ENCODE measurements at regions not wholly inside any gene's neighbourhood (a gene's known extent, or its start where the extent isn't known, plus 50 kb on each side); places are given as distances from the start of the nearest gene placed in this dataset.

GRCh38 chr3:70815817-70816216 is 503.4 kb upstream of the MDFIC2 start:
- DNase-seq (ENCODE audit: low spot score): no peak
- peaks cover 4% of the 10 kb centered on the region for H3K4me1 Mint-ChIP-seq (ENCODE audit: unreplicated experiment)
- no peak for TF ChIP-seq CTCF (IDR thresholded peaks at IDR 0.05; ENCODE audit: unreplicated experiment)

GRCh38 chr3:70813311-70813710 is 500.9 kb upstream of the MDFIC2 start:
- H3K4me3 Mint-ChIP-seq (ENCODE audit: unreplicated experiment): no peak overlapping the region
- no peak for TF ChIP-seq CTCF (IDR thresholded peaks at IDR 0.05; ENCODE audit: unreplicated experiment)
- DNase-seq (ENCODE audit: low spot score): no peak
- no peaks in the 10 kb centered on the region for H3K36me3 Mint-ChIP-seq (ENCODE audit: low read depth, unreplicated experiment)
- no peak overlapping the region for H3K27ac Mint-ChIP-seq (ENCODE audit: unreplicated experiment)
- H3K4me1 Mint-ChIP-seq (ENCODE audit: unreplicated experiment): peaks cover 4% of the 10 kb centered on the region
- H3K27me3 Mint-ChIP-seq (ENCODE audit: unreplicated experiment): peaks cover 5% of the 10 kb centered on the region
- H3K9me3 Mint-ChIP-seq (ENCODE audit: unreplicated experiment): peaks cover 4% of the 10 kb centered on the region

More at GRCh38 chr3:70815817-70816216, 503.4 kb upstream of the MDFIC2 start:
- Mint-ChIP-seq H3K27me3 (ENCODE audit: unreplicated experiment) (peaks cover 5% of the 10 kb centered on the region), H3K36me3 (ENCODE audit: low read depth, unreplicated experiment) (no peaks in the 10 kb centered on the region), H3K9me3 (ENCODE audit: unreplicated experiment) (peaks cover 4% of the 10 kb centered on the region), H3K27ac (ENCODE audit: unreplicated experiment) (no peak overlapping the region), H3K4me3 (ENCODE audit: unreplicated experiment) (no peak overlapping the region)

GRCh38 chr3:70811880-70812279 is 499.4 kb upstream of the MDFIC2 start:
- H3K27ac Mint-ChIP-seq (ENCODE audit: unreplicated experiment): no peak overlapping the region
- no peaks in the 10 kb centered on the region for H3K36me3 Mint-ChIP-seq (ENCODE audit: low read depth, unreplicated experiment)
- H3K9me3 Mint-ChIP-seq (ENCODE audit: unreplicated experiment): peaks cover 4% of the 10 kb centered on the region
- TF ChIP-seq CTCF (IDR thresholded peaks at IDR 0.05; ENCODE audit: unreplicated experiment): no peak
- no peak overlapping the region for H3K4me3 Mint-ChIP-seq (ENCODE audit: unreplicated experiment)
- DNase-seq (ENCODE audit: low spot score): peak; percentile 9
- peaks cover 5% of the 10 kb centered on the region for H3K27me3 Mint-ChIP-seq (ENCODE audit: unreplicated experiment)
- peaks cover 4% of the 10 kb centered on the region for H3K4me1 Mint-ChIP-seq (ENCODE audit: unreplicated experiment)

GRCh38 chr3:70808881-70809280 is 496.4 kb upstream of the MDFIC2 start:
- Mint-ChIP-seq H3K36me3 (ENCODE audit: low read depth, unreplicated experiment) (no peaks in the 10 kb centered on the region), H3K9me3 (ENCODE audit: unreplicated experiment) (no peaks in the 10 kb centered on the region), H3K27me3 (ENCODE audit: unreplicated experiment) (peaks cover 5% of the 10 kb centered on the region), H3K27ac (ENCODE audit: unreplicated experiment) (no peak overlapping the region), H3K4me3 (ENCODE audit: unreplicated experiment) (no peak overlapping the region), H3K4me1 (ENCODE audit: unreplicated experiment) (peaks cover 2% of the 10 kb centered on the region)
- DNase-seq (ENCODE audit: low spot score): no peak
- no peak for TF ChIP-seq CTCF (IDR thresholded peaks at IDR 0.05; ENCODE audit: unreplicated experiment)

GRCh38 chr3:70806556-70806955 is 494.1 kb upstream of the MDFIC2 start:
- Mint-ChIP-seq H3K27ac (ENCODE audit: unreplicated experiment) (no peak overlapping the region), H3K27me3 (ENCODE audit: unreplicated experiment) (peaks cover 2% of the 10 kb centered on the region), H3K9me3 (ENCODE audit: unreplicated experiment) (no peaks in the 10 kb centered on the region), H3K36me3 (ENCODE audit: low read depth, unreplicated experiment) (no peaks in the 10 kb centered on the region), H3K4me3 (ENCODE audit: unreplicated experiment) (no peak overlapping the region), H3K4me1 (ENCODE audit: unreplicated experiment) (no peaks in the 10 kb centered on the region)
- no peak for TF ChIP-seq CTCF (IDR thresholded peaks at IDR 0.05; ENCODE audit: unreplicated experiment)
- no peak for DNase-seq (ENCODE audit: low spot score)

Data from endothelial cell (in vitro differentiated cells).